ENCODE measurements at regions not wholly inside any gene's neighbourhood (a gene's known extent, or its start where the extent isn't known, plus 50 kb on each side); places are given as distances from the start of the nearest gene placed in this dataset.

- Mint-ChIP-seq H3K4me1 (peaks cover 7% of the 10 kb centered on the region), H3K27ac (no peak overlapping the region)
Observed at GRCh38 chr13:91196958-91197357, 150.5 kb upstream of the MIR17HG start.

GRCh38 chr13:91199866-91200265, 147.6 kb upstream of the MIR17HG start:
- Mint-ChIP-seq H3K27me3 (ENCODE audit: low read depth, poor library complexity) (no peaks in the 10 kb centered on the region), H3K4me1 (peaks cover 30% of the 10 kb centered on the region), H3K9me3 (no peaks in the 10 kb centered on the region), H3K36me3 (ENCODE audit: low read depth) (no peaks in the 10 kb centered on the region), H3K27ac (no peak overlapping the region), H3K4me3 (no peak overlapping the region)
- no peak for TF ChIP-seq CTCF (IDR thresholded peaks at IDR 0.05)
- DNase-seq, result no peak

More at GRCh38 chr13:91196958-91197357, 150.5 kb upstream of the MIR17HG start:
- no peak for TF ChIP-seq CTCF (IDR thresholded peaks at IDR 0.05)
- no peaks in the 10 kb centered on the region for H3K27me3 Mint-ChIP-seq (ENCODE audit: low read depth, poor library complexity)
- DNase-seq, result no peak
- no peak overlapping the region for H3K4me3 Mint-ChIP-seq
- peaks cover 15% of the 10 kb centered on the region for H3K9me3 Mint-ChIP-seq
- H3K36me3 Mint-ChIP-seq (ENCODE audit: low read depth), result peaks cover 22% of the 10 kb centered on the region

GRCh38 chr13:91200486-91200885, 147.0 kb upstream of the MIR17HG start:
- TF ChIP-seq CTCF (IDR thresholded peaks at IDR 0.05), result no peak
- no peaks in the 10 kb centered on the region for H3K9me3 Mint-ChIP-seq
- no peak for DNase-seq
- peak overlapping the region; percentile 60 for H3K27ac Mint-ChIP-seq
- H3K36me3 Mint-ChIP-seq (ENCODE audit: low read depth), result peaks cover 5% of the 10 kb centered on the region
- H3K4me3 Mint-ChIP-seq, result no peak overlapping the region
- H3K27me3 Mint-ChIP-seq (ENCODE audit: low read depth, poor library complexity), result no peaks in the 10 kb centered on the region
- peaks cover 36% of the 10 kb centered on the region for H3K4me1 Mint-ChIP-seq

DNA sequence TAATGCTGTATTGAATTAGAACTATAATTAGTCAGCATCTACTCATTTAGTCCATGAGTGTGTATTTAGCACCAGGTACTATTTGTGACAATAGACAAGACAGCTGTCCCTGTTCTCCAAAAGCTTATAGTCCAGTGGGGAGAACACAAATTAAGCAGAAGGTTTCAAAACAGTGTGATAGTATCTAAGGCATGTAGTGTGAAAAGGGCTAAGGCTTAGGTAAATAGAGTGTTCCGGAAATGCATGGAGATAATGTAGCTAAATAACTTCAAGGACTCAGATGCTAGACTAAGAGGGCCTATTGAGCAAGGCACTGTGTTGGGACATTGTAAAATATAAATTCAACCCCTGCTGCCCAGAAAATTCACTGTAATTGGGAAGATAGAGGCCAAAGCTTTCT, 144.1 kb upstream of the MIR17HG start:
- H3K27ac Mint-ChIP-seq, result peak overlapping the region; percentile 92
- DNase-seq, result no peak

DNA sequence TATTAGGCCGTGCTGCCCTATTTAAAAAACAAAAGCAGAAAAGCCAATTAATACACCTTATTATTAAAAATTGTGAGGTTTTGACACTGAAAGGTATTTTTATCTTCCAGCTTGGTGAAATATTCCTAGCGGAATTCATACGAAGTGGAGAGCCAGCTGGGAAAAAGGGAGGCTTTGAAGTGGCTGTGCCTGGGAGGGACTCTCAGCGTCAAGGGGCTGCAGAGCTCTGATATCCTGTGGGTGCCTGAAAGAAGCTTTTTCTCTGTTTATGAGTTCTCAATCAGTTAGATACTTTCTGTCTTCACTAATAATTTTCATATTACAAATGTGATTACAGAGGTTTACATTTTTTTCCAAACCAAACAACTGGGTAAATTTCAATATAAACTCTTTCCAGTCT, 140.2 kb upstream of the MIR17HG start:
- H3K9me3 Mint-ChIP-seq, result peaks cover 29% of the 10 kb centered on the region
- no peak overlapping the region for H3K4me3 Mint-ChIP-seq
- H3K27ac Mint-ChIP-seq, result peak overlapping the region; percentile 28
- peak; percentile 5 for DNase-seq
- no peak for TF ChIP-seq CTCF (IDR thresholded peaks at IDR 0.05)
- peaks cover 60% of the 10 kb centered on the region for H3K4me1 Mint-ChIP-seq
- peaks cover 41% of the 10 kb centered on the region for H3K36me3 Mint-ChIP-seq (ENCODE audit: low read depth)
- H3K27me3 Mint-ChIP-seq (ENCODE audit: low read depth, poor library complexity), result no peaks in the 10 kb centered on the region

More for the DNA sequence above, 144.1 kb upstream of the MIR17HG start:
- Mint-ChIP-seq H3K36me3 (ENCODE audit: low read depth) (peaks cover 7% of the 10 kb centered on the region), H3K27me3 (ENCODE audit: low read depth, poor library complexity) (no peaks in the 10 kb centered on the region), H3K9me3 (no peaks in the 10 kb centered on the region), H3K4me1 (peaks cover 58% of the 10 kb centered on the region), H3K4me3 (no peak overlapping the region)
- TF ChIP-seq CTCF (IDR thresholded peaks at IDR 0.05), result no peak

DNA sequence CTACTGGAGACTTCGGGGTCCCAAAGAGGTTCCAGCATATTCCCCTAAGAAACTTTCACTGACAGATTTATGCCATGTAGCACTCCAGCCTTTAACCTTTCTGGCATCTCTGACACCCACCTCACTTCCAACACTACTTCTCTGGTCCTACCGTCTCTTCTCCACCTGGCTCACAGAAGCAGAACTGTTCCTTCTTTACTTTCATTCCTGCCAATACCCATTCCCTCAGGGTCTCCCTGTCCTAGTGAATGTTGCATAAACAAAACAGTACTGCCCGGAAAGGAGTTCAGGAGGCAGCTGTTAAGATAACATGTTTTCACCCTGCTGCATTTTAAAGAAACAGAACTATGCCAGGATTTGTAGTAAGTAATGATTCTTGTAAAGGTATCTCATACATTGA, 136.0 kb upstream of the MIR17HG start:
- no peak for DNase-seq
- Mint-ChIP-seq H3K27me3 (ENCODE audit: low read depth, poor library complexity) (no peaks in the 10 kb centered on the region), H3K4me3 (peak overlapping the region; percentile 11), H3K4me1 (peaks cover 60% of the 10 kb centered on the region), H3K36me3 (ENCODE audit: low read depth) (peaks cover 58% of the 10 kb centered on the region), H3K9me3 (peaks cover 43% of the 10 kb centered on the region), H3K27ac (peak overlapping the region; percentile 92)
- no peak for TF ChIP-seq CTCF (IDR thresholded peaks at IDR 0.05)
